Transverse colon (tissue), 4 donors: ENCODE measurements at regions not wholly inside any gene's neighbourhood (a gene's known extent, or its start where the extent isn't known, plus 50 kb on each side); places are given as distances from the start of the nearest gene placed in this dataset.

Experiments used
- DNase-seq: peaks from one replicate; pipeline ENCODE4 v3.0.0-alpha.2; 2019
- H3K27ac ChIP-seq, 4 donors: fragments of 200-600 bp; sonication (generic); 2 replicates each; pipeline ENCODE4 v1.5.1; 2016 to 2018; ENCODE audit warnings: inconsistent platforms in 4 of 4
- H3K27me3 ChIP-seq: fragments of 200-600 bp; sonication (generic); 2 replicates; pipeline ENCODE4 v1.5.1; 2017; ENCODE audit warnings: inconsistent platforms
- H3K36me3 ChIP-seq, 4 donors: fragments of 200-600 bp; sonication (generic); 2 replicates each; pipeline ENCODE4 v1.5.1; 2017 to 2019; ENCODE audit warnings: inconsistent platforms in 4 of 4
- H3K4me1 ChIP-seq, 4 donors: fragments of 200-600 bp; sonication (generic); 2 replicates each; pipeline ENCODE4 v1.5.1; 2017 to 2020; ENCODE audit warnings: inconsistent platforms in 4 of 4
- H3K4me3 ChIP-seq, 4 donors: fragments of 200-600 bp; sonication (generic); 1 replicate in 1 of 4; 2 replicates in 3 of 4; pipeline versions ENCODE4 v1.5.1 to v1.6.1; 2017 to 2019; ENCODE audit warnings: inconsistent platforms in 4 of 4
- H3K9me3 ChIP-seq, 2 donors: fragments of 200-600 bp; sonication (generic); 2 replicates each; pipeline ENCODE4 v1.5.1; 2017 to 2019; ENCODE audit warnings: inconsistent platforms in 2 of 2
- EP300 ChIP-seq: sonication (generic); formaldehyde crosslinking; IDR thresholded peaks from one replicate; pipeline ENCODE4 v1.6.1; 2017; ENCODE audit warnings: antibody characterized with exemption, low read depth
- POLR2A ChIP-seq: fragments of 450-650 bp; IDR thresholded peaks from one replicate; pipeline ENCODE4 v1.6.1; 2016; ENCODE audit warnings: antibody characterized with exemption, mild to moderate bottlenecking, moderate library complexity
- POLR2AphosphoS5 ChIP-seq, 3 donors: sonication (generic); formaldehyde crosslinking; IDR thresholded peaks; one replicate each; pipeline ENCODE4 v1.6.1; 2016; ENCODE audit warnings: antibody characterized with exemption in 3 of 3
- WGBS, 2 donors: methylation state at CpG; one replicate each; pipeline ENCODE4 v1.1.5; 2018; ENCODE audit warnings: low coverage in 1 of 2; 5-methylcytosine and 5-hydroxymethylcytosine counted together
- in situ Hi-C, 4 donors: fragments of 200-750 bp; cut with MboI; loops; one replicate each; pipeline versions ENCODE4 v1.15.0 to v1.15.1; 2017; ENCODE audit warnings: low sequenced_read_pairs in 3 of 4, low pct_ligation_motif_present in 1 of 4, low pct_unique_long_range_greater_than_20kb in 1 of 4
- intact Hi-C: fragments of 100-400 bp; cut with DNase I; formaldehyde crosslinking; loops from one replicate; pipeline ENCODE4 v1.15.1; 2023; ENCODE audit warnings: low total_unique reads
- TF ChIP-seq, protein P1 (sequence below), 5 experiments: fragments of 200-600 bp in 3 of 5; fragments of 450-650 bp in 2 of 5; sonication (generic) in 3 of 5; IDR thresholded peaks; 1 replicate in 2 of 5; 2 replicates in 3 of 5; pipeline ENCODE4 v1.5.1; 2016 to 2017; ENCODE audit warnings: antibody characterized with exemption in 5 of 5, inconsistent platforms in 3 of 5, mild to moderate bottlenecking in 2 of 5, moderate library complexity in 1 of 5

DNA sequence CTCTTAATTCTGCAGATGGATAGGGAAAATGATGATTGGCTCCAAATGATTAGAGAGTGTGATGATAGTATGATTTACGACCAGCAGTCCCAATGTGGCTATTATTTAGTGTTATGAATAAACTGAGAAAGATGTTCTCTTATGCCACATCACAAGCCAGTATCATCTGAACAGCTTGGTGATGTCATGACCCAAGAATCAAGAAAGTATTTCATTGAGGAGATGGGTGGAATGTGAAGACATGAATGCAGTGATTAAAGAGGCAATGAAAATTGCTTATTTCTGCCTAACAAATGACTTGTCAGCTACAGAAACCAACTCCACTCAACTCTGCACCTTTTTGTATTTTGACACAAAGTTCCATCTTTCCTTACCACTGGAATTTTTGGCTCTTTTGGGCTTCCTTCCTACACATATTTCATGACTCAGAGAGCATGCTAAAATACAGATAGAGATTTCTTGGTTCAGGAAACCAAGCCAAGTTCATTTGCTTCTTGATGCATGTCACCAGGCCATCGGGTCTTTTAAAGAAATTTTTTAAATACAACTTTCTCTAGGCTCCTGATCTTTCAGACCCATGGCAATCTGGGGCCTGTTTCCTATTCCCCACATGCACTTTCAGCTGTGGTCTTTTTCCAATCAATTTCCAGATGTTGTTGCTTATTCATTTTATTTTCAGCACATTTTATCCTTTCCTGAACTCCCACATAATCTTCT is 174.2 kb downstream of the HHIP start:
- Histone ChIP-seq H3K36me3 (no peaks in the 10 kb centered on the region), H3K4me1 (no peaks in the 10 kb centered on the region), H3K27ac (no peak overlapping the region), H3K9me3 (no peaks in the 10 kb centered on the region), H3K4me3 (no peak overlapping the region), H3K27me3 (no peaks in the 10 kb centered on the region)
- TF ChIP-seq POLR2AphosphoS5 (IDR thresholded peaks at IDR 0.05) (no peak), EP300 (no peak), POLR2A (no peak)
- TF ChIP-seq, protein P1, sequence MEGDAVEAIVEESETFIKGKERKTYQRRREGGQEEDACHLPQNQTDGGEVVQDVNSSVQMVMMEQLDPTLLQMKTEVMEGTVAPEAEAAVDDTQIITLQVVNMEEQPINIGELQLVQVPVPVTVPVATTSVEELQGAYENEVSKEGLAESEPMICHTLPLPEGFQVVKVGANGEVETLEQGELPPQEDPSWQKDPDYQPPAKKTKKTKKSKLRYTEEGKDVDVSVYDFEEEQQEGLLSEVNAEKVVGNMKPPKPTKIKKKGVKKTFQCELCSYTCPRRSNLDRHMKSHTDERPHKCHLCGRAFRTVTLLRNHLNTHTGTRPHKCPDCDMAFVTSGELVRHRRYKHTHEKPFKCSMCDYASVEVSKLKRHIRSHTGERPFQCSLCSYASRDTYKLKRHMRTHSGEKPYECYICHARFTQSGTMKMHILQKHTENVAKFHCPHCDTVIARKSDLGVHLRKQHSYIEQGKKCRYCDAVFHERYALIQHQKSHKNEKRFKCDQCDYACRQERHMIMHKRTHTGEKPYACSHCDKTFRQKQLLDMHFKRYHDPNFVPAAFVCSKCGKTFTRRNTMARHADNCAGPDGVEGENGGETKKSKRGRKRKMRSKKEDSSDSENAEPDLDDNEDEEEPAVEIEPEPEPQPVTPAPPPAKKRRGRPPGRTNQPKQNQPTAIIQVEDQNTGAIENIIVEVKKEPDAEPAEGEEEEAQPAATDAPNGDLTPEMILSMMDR (IDR thresholded peaks at IDR 0.05) = no peak
- intact Hi-C loops (no loop called here), in situ Hi-C loops (no loop called here)
- no peak for DNase-seq
- WGBS, 2 donors = 64 to 65% methylated on average over 2 of the region's 2 CpGs

DNA sequence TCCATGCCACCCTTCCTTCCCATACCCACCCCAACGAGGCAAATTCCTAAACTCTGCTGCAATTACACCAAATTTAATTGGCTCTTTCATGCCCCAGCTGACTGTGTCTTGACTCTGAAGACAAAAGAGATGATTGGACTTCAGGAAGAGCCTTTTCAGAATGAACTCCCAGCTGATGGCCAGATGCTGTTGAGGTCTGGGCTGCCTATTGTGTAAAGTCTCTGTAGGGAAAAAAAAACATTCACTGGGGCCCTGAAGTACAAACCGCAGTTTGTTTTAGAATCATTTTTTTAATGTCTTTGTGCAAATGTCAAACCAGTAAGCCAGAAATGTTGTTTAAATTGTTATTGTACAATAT is 174.8 kb downstream of the HHIP start:
- Histone ChIP-seq H3K4me3 (no peak overlapping the region), H3K4me1 (no peaks in the 10 kb centered on the region), H3K27me3 (no peaks in the 10 kb centered on the region), H3K27ac (no peak overlapping the region), H3K9me3 (no peaks in the 10 kb centered on the region), H3K36me3 (no peaks in the 10 kb centered on the region)
- intact Hi-C loops = no loop called here
- no peak for DNase-seq
- in situ Hi-C loops = no loop called here
- no peak for TF ChIP-seq EP300
- TF ChIP-seq, protein P1 (IDR thresholded peaks at IDR 0.05) = no peak
- no peak for TF ChIP-seq POLR2A
- TF ChIP-seq POLR2AphosphoS5 (IDR thresholded peaks at IDR 0.05) = no peak
- 34 to 46% methylated on average over 2 of the region's 2 CpGs for whole genome bisulfite sequencing, 2 donors

DNA sequence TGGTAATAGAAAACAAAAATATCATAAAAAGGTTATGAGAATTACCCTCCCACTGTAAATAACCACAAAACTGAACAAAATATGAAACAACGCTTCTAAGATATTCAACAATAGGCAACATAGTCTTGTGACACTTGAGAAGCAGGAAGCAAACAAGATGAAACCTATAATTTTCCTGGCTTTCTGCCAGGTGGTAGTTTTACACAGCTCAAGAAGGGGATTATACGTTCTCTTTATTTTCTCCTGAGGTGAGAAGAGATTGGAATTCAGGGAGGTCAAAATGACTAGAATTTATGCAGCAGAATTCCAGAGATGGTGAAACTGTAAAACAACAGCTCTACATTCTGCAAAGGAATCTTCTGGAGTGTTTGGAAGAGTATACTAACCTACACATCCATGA is 186.0 kb downstream of the HHIP start:
- in situ Hi-C loops (no loop called here), intact Hi-C loops (no loop called here)
- no peaks in the 10 kb centered on the region for H3K4me1 ChIP-seq
- no peak for DNase-seq
- WGBS, 2 donors = 28 to 37% methylated on average over 2 of the region's 2 CpGs
- no peak overlapping the region for H3K27ac ChIP-seq
- H3K9me3 ChIP-seq = no peaks in the 10 kb centered on the region
- no peak overlapping the region for H3K4me3 ChIP-seq
- H3K27me3 ChIP-seq = no peaks in the 10 kb centered on the region
- H3K36me3 ChIP-seq = no peaks in the 10 kb centered on the region
- TF ChIP-seq POLR2AphosphoS5 (IDR thresholded peaks at IDR 0.05) = no peak
- TF ChIP-seq POLR2A = no peak
- TF ChIP-seq, protein P1 (IDR thresholded peaks at IDR 0.05) = no peak
- TF ChIP-seq EP300 = no peak

DNA sequence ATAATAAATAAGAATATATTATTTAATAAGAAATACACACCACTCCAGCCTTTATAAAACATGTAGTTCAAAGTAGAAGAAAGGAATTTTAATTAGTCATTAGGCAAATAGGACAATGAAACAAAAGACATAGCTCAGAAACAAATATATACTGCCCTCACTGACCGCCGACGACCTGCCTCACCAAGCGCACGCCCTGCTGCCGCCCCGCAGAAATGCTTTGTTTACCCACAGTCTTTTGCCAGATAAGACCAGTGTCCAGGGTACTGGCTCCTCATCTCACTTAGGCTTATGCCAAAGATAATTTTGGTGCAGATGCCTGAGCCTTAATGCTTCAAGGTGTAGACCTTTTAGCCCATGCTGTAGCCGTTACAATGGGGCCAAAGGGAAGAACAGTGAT is 199.5 kb downstream of the HHIP start:
- H3K4me1 ChIP-seq = no peaks in the 10 kb centered on the region
- H3K27ac ChIP-seq = no peak overlapping the region
- intact Hi-C loops = no loop called here
- WGBS, 2 donors = 84 to 88% methylated on average over 8 of the region's 8 CpGs
- no peaks in the 10 kb centered on the region for H3K27me3 ChIP-seq
- TF ChIP-seq EP300 (no peak), POLR2A (no peak), POLR2AphosphoS5 (IDR thresholded peaks at IDR 0.05) (no peak)
- TF ChIP-seq, protein P1 (IDR thresholded peaks at IDR 0.05) = no peak
- in situ Hi-C loops = no loop called here
- DNase-seq = no peak
- no peaks in the 10 kb centered on the region for H3K36me3 ChIP-seq
- no peak overlapping the region for H3K4me3 ChIP-seq
- peaks cover 0 to 12% of the 10 kb centered on the region in 2 donors for H3K9me3 ChIP-seq
